Gastroesophageal sphincter (tissue), 3 donors: ENCODE measurements at regions not wholly inside any gene's neighbourhood (a gene's known extent, or its start where the extent isn't known, plus 50 kb on each side); places are given as distances from the start of the nearest gene placed in this dataset.

Experiments
- CTCF ChIP-seq, 4 experiments: fragments of 200-600 bp in 2 of 4; fragments of 450-650 bp in 2 of 4; sonication (generic) in 1 of 4; IDR thresholded peaks; one replicate each; pipeline ENCODE4 v1.5.1; 2017 to 2019; ENCODE audit warnings: antibody characterized with exemption in 4 of 4, mild to moderate bottlenecking in 2 of 4, moderate library complexity in 2 of 4
- EP300 ChIP-seq: sonication (generic); formaldehyde crosslinking; IDR thresholded peaks from one replicate; pipeline ENCODE4 v1.6.1; 2017; ENCODE audit warnings: antibody characterized with exemption, mild to moderate bottlenecking
- POLR2A ChIP-seq, 2 donors: fragments of 450-650 bp; IDR thresholded peaks; one replicate each; pipeline ENCODE4 v1.6.1; 2017; ENCODE audit warnings: antibody characterized with exemption in 2 of 2, mild to moderate bottlenecking in 2 of 2, moderate library complexity in 1 of 2
- POLR2AphosphoS5 ChIP-seq: sonication (generic); formaldehyde crosslinking; IDR thresholded peaks from one replicate; pipeline ENCODE4 v1.6.1; 2017; ENCODE audit warnings: antibody characterized with exemption

- TF ChIP-seq CTCF (IDR thresholded peaks at IDR 0.05) (no peak), POLR2A (IDR thresholded peaks at IDR 0.05) (no peak), EP300 (no peak), POLR2AphosphoS5 (no peak)
Observed at GRCh38 chr14:58809520-58809919, 171.8 kb downstream of the DACT1 start.
